Calu3 (cell line): ENCODE measurements at regions not wholly inside any gene's neighbourhood (a gene's known extent, or its start where the extent isn't known, plus 50 kb on each side); places are given as distances from the start of the nearest gene placed in this dataset.

ENCODE experiments used
- BruUV-seq: library from RNA; stranded (reverse); fragments of 400-500 nt; replicated peaks from 2 replicates; lab custom pipeline; 2021; lab: Mats Ljungman, UMichigan
- CTCF ChIA-PET: fragments of 300-600 bp; sonication (Branson Sonifier 250); formaldehyde crosslinking; loops from one replicate; lab custom pipeline; 2022; ENCODE audit warnings: antibody characterized with exemption; lab: Charles Lee
- DNase-seq: peaks from one replicate; pipeline ENCODE4 v3.0.0; 2022
- H3K27ac Mint-ChIP-seq: one replicate; pipeline ENCODE4 v1.8.0; 2022; ENCODE audit warnings: mixed read lengths; ENCODE audit not compliant: unreplicated experiment
- H3K27me3 Mint-ChIP-seq: one replicate; pipeline ENCODE4 v1.8.0; 2022; ENCODE audit warnings: mixed read lengths; ENCODE audit not compliant: unreplicated experiment
- H3K36me3 Mint-ChIP-seq: one replicate; pipeline ENCODE4 v1.8.0; 2022; ENCODE audit warnings: mild to moderate bottlenecking, moderate library complexity, mixed read lengths; ENCODE audit not compliant: insufficient read depth, unreplicated experiment
- H3K4me1 Mint-ChIP-seq: one replicate; pipeline ENCODE4 v1.8.0; 2022; ENCODE audit warnings: mild to moderate bottlenecking, low read depth, mixed read lengths; ENCODE audit not compliant: unreplicated experiment
- H3K4me3 Mint-ChIP-seq: one replicate; pipeline ENCODE4 v1.8.0; 2022; ENCODE audit warnings: mild to moderate bottlenecking, low read depth, moderate library complexity, mixed read lengths; ENCODE audit not compliant: unreplicated experiment
- H3K9me3 Mint-ChIP-seq: one replicate; pipeline ENCODE4 v1.8.0; 2022; ENCODE audit warnings: low read depth, mixed read lengths; ENCODE audit not compliant: unreplicated experiment
- CTCF ChIP-seq: fragments of 200-600 bp; IDR thresholded peaks from one replicate; pipeline ENCODE4 v1.8.0; 2022; ENCODE audit warnings: antibody characterized with exemption; ENCODE audit not compliant: unreplicated experiment
- intact Hi-C: fragments of 100-400 bp; cut with micrococcal nuclease; formaldehyde crosslinking; loops from one replicate; pipeline ENCODE4 v1.10.0; 2022; ENCODE audit not compliant: unreplicated experiment

GRCh38 chr2:105569606-105570005 is 170.8 kb upstream of the FHL2 start:
- H3K36me3 Mint-ChIP-seq: peaks cover 6% of the 10 kb centered on the region
- H3K4me3 Mint-ChIP-seq: no peak overlapping the region
- intact Hi-C loops: loop anchor here (10.0 kb wide), 1 partner anchor 515 kb away; no protein-coding TSS in a partner anchor
- peaks cover 55% of the 10 kb centered on the region for H3K27me3 Mint-ChIP-seq
- DNase-seq: no peak
- H3K27ac Mint-ChIP-seq: no peak overlapping the region
- CTCF ChIA-PET: no interaction called here
- H3K9me3 Mint-ChIP-seq: no peaks in the 10 kb centered on the region
- TF ChIP-seq CTCF: no peak
- peaks cover 19% of the 10 kb centered on the region for H3K4me1 Mint-ChIP-seq
- BruUV-seq: no TSS peak

GRCh38 chr2:105567996-105568494 is 169.2 kb upstream of the FHL2 start:
- H3K4me1 Mint-ChIP-seq: peaks cover 12% of the 10 kb centered on the region
- H3K9me3 Mint-ChIP-seq: no peaks in the 10 kb centered on the region
- H3K36me3 Mint-ChIP-seq: peaks cover 6% of the 10 kb centered on the region
- BruUV-seq: no TSS peak
- intact Hi-C loops: no loop called here
- peak overlapping the region; percentile 58 for H3K4me3 Mint-ChIP-seq
- TF ChIP-seq CTCF: no peak
- DNase-seq: no peak
- H3K27me3 Mint-ChIP-seq: peaks cover 55% of the 10 kb centered on the region
- no peak overlapping the region for H3K27ac Mint-ChIP-seq
- CTCF ChIA-PET: interaction anchor here (0.5 kb wide), 1 partner anchor 81 kb away, joined by 8 read pairs; no protein-coding TSS in a partner anchor

- CTCF ChIA-PET: interaction anchor here (0.6 kb wide), 1 partner anchor 709 kb away, joined by 7 read pairs; no protein-coding TSS in a partner anchor
- Mint-ChIP-seq H3K36me3 (peaks cover 4% of the 10 kb centered on the region), H3K27ac (no peak overlapping the region), H3K9me3 (no peaks in the 10 kb centered on the region), H3K4me3 (no peak overlapping the region), H3K4me1 (peaks cover 6% of the 10 kb centered on the region), H3K27me3 (peaks cover 48% of the 10 kb centered on the region)
- intact Hi-C loops: no loop called here
- BruUV-seq: no TSS peak
- no peak for TF ChIP-seq CTCF
- DNase-seq: no peak
Measured at GRCh38 chr2:105563000-105563719, 164.3 kb upstream of the FHL2 start.

- no peaks in the 10 kb centered on the region for H3K9me3 Mint-ChIP-seq
- BruUV-seq: no TSS peak
- CTCF ChIA-PET: no interaction called here
Measured at GRCh38 chr2:105561401-105561800, 162.6 kb upstream of the FHL2 start.

More at GRCh38 chr2:105561401-105561800, 162.6 kb upstream of the FHL2 start:
- no peaks in the 10 kb centered on the region for H3K4me1 Mint-ChIP-seq
- DNase-seq: no peak
- H3K4me3 Mint-ChIP-seq: no peak overlapping the region
- intact Hi-C loops: no loop called here
- peaks cover 48% of the 10 kb centered on the region for H3K27me3 Mint-ChIP-seq
- H3K27ac Mint-ChIP-seq: no peak overlapping the region
- no peak for TF ChIP-seq CTCF
- H3K36me3 Mint-ChIP-seq: no peaks in the 10 kb centered on the region
